ENCODE measurements at regions not wholly inside any gene's neighbourhood (a gene's known extent, or its start where the extent isn't known, plus 50 kb on each side); places are given as distances from the start of the nearest gene placed in this dataset.

- no peak for DNase-seq
Observed at GRCh38 chr1:218027152-218027551, 257.9 kb upstream of the RRP15 start.

- DNase-seq, result no peak
Observed at GRCh38 chr1:218030846-218031245, 254.2 kb upstream of the RRP15 start.

DNA sequence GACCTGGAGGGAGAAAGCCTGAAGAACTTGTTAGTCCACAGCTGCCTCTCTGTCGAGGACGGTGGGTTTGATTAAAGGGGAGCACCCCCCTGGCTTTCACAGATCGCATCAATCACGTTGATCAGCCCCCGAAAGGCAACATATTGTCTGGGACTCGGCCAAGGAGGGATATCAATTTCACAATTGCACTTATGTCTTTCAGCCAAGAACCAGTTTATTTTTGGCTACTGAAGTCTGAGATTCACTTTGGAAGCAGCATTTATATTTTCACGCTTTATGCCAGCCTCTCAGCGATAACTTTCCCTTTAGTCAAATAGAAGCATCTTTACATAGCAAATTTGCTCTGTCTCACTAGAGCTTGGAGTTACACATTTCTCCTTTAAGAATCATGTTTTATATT is 253.2 kb upstream of the RRP15 start:
- no peak for DNase-seq

GRCh38 chr1:218034468-218034867 is 250.6 kb upstream of the RRP15 start:
- no peak for DNase-seq

- no peak for DNase-seq
Observed at GRCh38 chr1:218048828-218049420, 236.2 kb upstream of the RRP15 start.

GRCh38 chr1:218049641-218050040 is 235.5 kb upstream of the RRP15 start:
- DNase-seq, result no peak

- DNase-seq, result no peak
Observed at GRCh38 chr1:218058730-218059129, 226.4 kb upstream of the RRP15 start.

GRCh38 chr1:218064426-218064825 is 220.7 kb upstream of the RRP15 start:
- DNase-seq, result no peak

GRCh38 chr1:218066332-218066731 is 218.8 kb upstream of the RRP15 start:
- DNase-seq, result no peak

- no peak for DNase-seq
Observed at GRCh38 chr1:218068241-218068640, 216.9 kb upstream of the RRP15 start.

GRCh38 chr1:218069180-218069579 is 215.9 kb upstream of the RRP15 start:
- DNase-seq, result no peak

DNA sequence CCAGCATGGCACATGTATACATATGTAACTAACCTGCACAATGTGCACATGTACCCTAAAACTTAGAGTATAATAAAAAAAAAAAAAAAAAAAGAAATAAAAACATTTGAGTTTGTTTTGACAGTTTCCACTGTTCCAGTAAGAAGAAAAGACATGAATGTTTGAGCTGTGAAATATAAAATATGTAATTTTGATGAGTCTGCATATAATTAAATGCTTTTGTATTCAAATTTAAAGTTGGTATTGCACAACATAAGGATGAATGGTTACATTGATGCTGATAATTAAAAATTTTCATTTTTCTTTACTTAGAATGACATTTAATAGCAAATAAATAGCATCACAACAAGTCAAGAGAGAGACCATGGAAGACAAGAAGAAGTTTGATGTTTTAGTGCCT is 212.0 kb upstream of the RRP15 start:
- no peak for DNase-seq

- no peak for DNase-seq
Observed at GRCh38 chr1:218078916-218079315, 206.2 kb upstream of the RRP15 start.

DNA sequence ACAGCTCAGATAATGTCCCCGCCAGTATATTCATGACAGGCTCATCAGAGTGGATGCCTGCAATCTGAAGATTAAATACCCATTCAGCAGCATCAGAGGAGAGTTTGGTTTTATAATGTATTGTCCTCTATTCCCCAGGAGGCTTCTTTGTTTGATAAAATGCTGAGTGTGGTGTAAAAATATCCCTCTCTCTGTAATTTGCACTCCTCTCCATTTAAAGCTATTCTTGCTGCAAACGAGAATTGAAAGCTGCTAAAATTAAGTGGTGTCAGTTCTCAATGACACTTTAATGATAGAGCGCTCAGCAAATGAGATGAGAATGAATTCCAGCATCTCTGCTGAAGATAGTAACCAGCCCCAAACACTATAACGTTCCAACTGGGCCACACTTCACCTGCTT is 205.7 kb upstream of the RRP15 start:
- no peak for DNase-seq

- no peak for DNase-seq
Observed at GRCh38 chr1:218079820-218080219, 205.3 kb upstream of the RRP15 start.

- no peak for DNase-seq
Observed at GRCh38 chr1:218080863-218081262, 204.2 kb upstream of the RRP15 start.

- DNase-seq, result no peak
Observed at GRCh38 chr1:218081358-218081757, 203.7 kb upstream of the RRP15 start.

- DNase-seq, result no peak
Observed at GRCh38 chr1:218090459-218090858, 194.6 kb upstream of the RRP15 start.

DNA sequence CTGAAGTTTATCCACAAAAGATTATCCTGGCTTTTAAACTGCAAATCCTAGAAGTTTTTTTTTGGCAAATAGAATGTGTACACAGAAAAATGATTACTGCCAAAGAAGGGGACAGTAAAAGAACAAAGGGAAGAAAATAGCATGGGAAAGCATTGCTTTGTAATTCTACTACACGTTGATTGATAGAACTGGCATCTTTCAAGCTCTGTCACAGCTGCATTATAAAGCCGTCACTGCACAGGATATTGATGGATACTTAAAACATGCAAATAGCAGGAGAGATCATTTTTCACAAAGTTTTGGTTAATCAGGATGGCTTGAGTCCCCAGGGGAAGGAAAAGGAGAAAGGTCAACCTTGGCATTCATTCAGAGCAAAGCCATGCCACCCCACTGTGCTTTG is 183.7 kb upstream of the RRP15 start:
- no peak for DNase-seq

DNA sequence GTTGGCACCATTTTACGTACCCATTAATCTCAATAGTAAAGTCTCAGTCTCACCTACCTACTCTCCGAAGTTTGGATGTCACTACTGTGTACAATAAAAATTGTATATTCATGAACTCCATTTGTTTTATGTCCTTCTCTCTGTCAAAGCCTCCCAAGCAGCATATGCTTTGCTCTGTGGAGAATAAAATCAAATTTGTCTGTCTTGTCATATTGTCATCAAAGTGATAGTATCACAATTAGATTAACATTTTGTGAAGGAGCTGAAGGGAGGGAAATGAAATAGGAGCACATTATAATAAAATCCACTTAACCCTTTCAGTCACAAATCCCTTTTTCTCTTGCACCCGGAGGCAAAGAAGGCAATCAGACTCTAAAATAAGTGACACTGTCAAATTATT is 177.1 kb upstream of the RRP15 start:
- DNase-seq, result no peak

- DNase-seq, result no peak
Observed at GRCh38 chr1:218112862-218113261, 172.2 kb upstream of the RRP15 start.

DNA sequence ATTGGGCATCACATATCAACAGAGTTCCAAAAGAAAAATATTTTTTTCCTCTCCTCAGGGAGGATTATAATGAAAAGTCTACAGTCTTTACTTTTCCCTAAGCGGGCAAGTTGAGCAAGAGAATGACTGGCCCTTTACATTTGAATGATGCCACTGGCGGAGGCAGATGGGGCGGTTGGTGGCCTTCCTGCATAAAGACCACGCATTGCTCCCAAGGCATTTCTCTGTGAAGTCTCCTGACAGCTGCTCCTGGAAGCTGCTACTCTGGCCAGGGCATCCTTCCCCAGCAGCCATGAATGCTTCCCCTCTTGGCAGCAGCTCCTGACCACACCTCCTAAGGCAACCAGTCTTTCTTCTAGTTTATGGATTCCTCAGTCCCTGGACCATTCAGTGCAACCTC is 161.1 kb upstream of the RRP15 start:
- no peak for DNase-seq

GRCh38 chr1:218135371-218135770 is 149.7 kb upstream of the RRP15 start:
- DNase-seq, result no peak

GRCh38 chr1:218139761-218140160 is 145.3 kb upstream of the RRP15 start:
- no peak for DNase-seq

DNA sequence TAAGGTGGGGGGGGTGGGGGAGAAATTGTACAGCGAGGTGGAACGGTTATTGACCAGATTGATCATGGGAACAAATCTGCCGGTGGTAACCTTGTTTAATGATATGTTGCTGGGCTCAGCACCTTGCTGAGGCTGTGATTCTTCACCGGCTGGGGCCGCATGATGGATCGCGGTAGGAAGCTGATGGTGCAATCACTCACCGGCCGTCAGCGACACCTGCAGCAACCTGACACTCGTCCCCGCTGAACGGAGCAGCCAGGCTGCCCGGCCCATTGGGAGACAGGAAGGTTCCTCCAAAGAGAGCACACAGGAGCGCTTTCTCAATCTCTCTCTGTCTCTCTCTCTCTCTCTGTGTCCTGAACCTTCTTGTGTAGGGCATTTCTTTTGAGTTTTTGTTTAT is 128.5 kb upstream of the RRP15 start:
- no peak for DNase-seq

GRCh38 chr1:218163371-218163770 is 121.7 kb upstream of the RRP15 start:
- no peak for DNase-seq
